CD4-positive, alpha-beta T cell (primary cell): ENCODE measurements at regions not wholly inside any gene's neighbourhood (a gene's known extent, or its start where the extent isn't known, plus 50 kb on each side); places are given as distances from the start of the nearest gene placed in this dataset.

ENCODE experiments used
- ATAC-seq: fragments of 200-7000 bp; cut with Tn5 transposase; one replicate; pipeline ENCODE4 v1.10.0; 2022; ENCODE audit warnings: mild to moderate bottlenecking; ENCODE audit not compliant: poor library complexity
- CTCF ChIA-PET: fragments of 350-600 bp; sonication (Branson Sonifier 250); formaldehyde crosslinking; loops from one replicate; lab custom pipeline; 2021; ENCODE audit warnings: antibody characterized with exemption, inconsistent platforms; lab: Charles Lee
- POLR2A ChIA-PET: fragments of 350-600 bp; sonication (Branson Sonifier 250); formaldehyde crosslinking; loops from one replicate; lab custom pipeline; 2021; ENCODE audit warnings: antibody characterized with exemption, inconsistent platforms; lab: Charles Lee
- DNase-seq, 14 experiments: peaks; one replicate each; pipeline ENCODE4 v3.0.0-alpha.2; 2013 to 2020; ENCODE audit warnings: mixed read lengths in 2 of 14
- H3K27ac ChIP-seq, 2 donors: one replicate each; pipeline versions ENCODE4 v1.5.1 to v1.7.0; 2013; ENCODE audit warnings: low read length in 2 of 2, low read depth in 1 of 2, mild to moderate bottlenecking in 1 of 2
- H3K27me3 ChIP-seq, 2 experiments: 1 replicate in 1 of 2; 2 replicates in 1 of 2; pipeline versions ENCODE4 v1.6.1 to v1.7.0; 2013; ENCODE audit warnings: low read length in 2 of 2, control low read depth in 1 of 2, mild to moderate bottlenecking in 1 of 2, moderate library complexity in 1 of 2; ENCODE audit not compliant: insufficient read depth in 2 of 2, control insufficient read depth in 1 of 2
- H3K36me3 ChIP-seq: one replicate; pipeline ENCODE4 v1.6.1; 2013; ENCODE audit warnings: low read length, control low read depth; ENCODE audit not compliant: insufficient read depth
- H3K4me1 ChIP-seq: one replicate; pipeline ENCODE4 v1.6.1; 2013; ENCODE audit warnings: low read length, control low read depth; ENCODE audit not compliant: insufficient read depth
- H3K4me3 ChIP-seq: one replicate; pipeline ENCODE4 v1.5.1; 2013; ENCODE audit warnings: mild to moderate bottlenecking, low read length, moderate library complexity
- H3K9me3 ChIP-seq, 2 experiments: 1 replicate in 1 of 2; 2 replicates in 1 of 2; pipeline versions ENCODE4 v1.6.1 to v1.7.0; 2013; ENCODE audit warnings: low read length in 2 of 2, mild to moderate bottlenecking in 2 of 2, control low read depth in 1 of 2, moderate library complexity in 1 of 2; ENCODE audit not compliant: control insufficient read depth in 1 of 2, insufficient read depth in 1 of 2
- H3K27ac Mint-ChIP-seq: one replicate; pipeline ENCODE4 v1.8.0; 2020; ENCODE audit warnings: mixed read lengths
- H3K27me3 Mint-ChIP-seq: one replicate; pipeline ENCODE4 v1.8.0; 2021; ENCODE audit warnings: mixed read lengths
- H3K36me3 Mint-ChIP-seq: one replicate; pipeline ENCODE4 v1.8.0; 2021; ENCODE audit warnings: low read depth, mixed read lengths
- H3K4me1 Mint-ChIP-seq: one replicate; pipeline ENCODE4 v1.8.0; 2021; ENCODE audit warnings: low read depth, mixed read lengths
- H3K4me3 Mint-ChIP-seq: one replicate; pipeline ENCODE4 v1.8.0; 2020; ENCODE audit warnings: mild to moderate bottlenecking, mixed read lengths
- H3K9me3 Mint-ChIP-seq: one replicate; pipeline ENCODE4 v1.8.0; 2020; ENCODE audit warnings: mixed read lengths
- intact Hi-C, 2 experiments: fragments of 100-400 bp; cut with DNase I in 1 of 2; cut with micrococcal nuclease in 1 of 2; formaldehyde crosslinking; loops; one replicate each; pipeline versions ENCODE4 v1.15.1 to v1.9.0; 2023 to 2025; cut with DNase I, micrococcal nuclease
- TF ChIP-seq, protein P1 (sequence below): fragments of 200-600 bp; IDR thresholded peaks from one replicate; pipeline ENCODE4 v1.8.0; 2022; ENCODE audit warnings: antibody characterized with exemption, mild to moderate bottlenecking

GRCh38 chrX:65925592-65925991 is 114.3 kb downstream of the VSIG4 start:
- H3K9me3 Mint-ChIP-seq = no peaks in the 10 kb centered on the region
- intact Hi-C loops = no loop called here
- peaks cover 68% of the 10 kb centered on the region for H3K4me1 Mint-ChIP-seq

DNA sequence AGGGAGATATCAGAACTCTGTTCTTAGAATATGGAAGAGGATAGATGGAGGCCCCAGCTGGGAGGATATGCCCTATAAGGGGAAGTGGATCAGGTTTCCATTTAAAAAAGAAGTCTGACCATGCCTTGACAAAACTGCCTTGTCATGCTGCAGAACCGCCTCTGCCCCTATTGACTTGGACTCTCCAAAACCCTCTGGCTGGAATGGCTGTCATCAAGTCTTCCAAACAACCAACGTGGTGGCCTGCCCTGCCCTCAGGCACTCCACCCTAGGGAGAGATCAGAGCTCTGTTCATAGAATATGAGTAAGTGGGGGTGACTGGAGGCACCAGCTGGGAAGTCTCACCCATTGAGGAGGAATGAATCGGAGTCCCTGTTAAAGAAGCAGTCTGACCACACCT is 114.9 kb downstream of the VSIG4 start:
- Histone ChIP-seq H3K4me3 (no peak overlapping the region), H3K36me3 (no peaks in the 10 kb centered on the region), H3K4me1 (peaks cover 39% of the 10 kb centered on the region), H3K27me3 (no peaks in the 10 kb centered on the region), H3K9me3 (peaks cover 0 to 5% of the 10 kb centered on the region in 2 experiments), H3K27ac (no peak overlapping the region)
- ChIA-PET CTCF (interaction anchor here (2.1 kb wide), 1 partner anchor 9 kb away, joined by 5 read pairs; no protein-coding TSS in a partner anchor), POLR2A (no interaction called here)
- Mint-ChIP-seq H3K36me3 (no peaks in the 10 kb centered on the region), H3K9me3 (no peaks in the 10 kb centered on the region), H3K27me3 (no peaks in the 10 kb centered on the region), H3K4me3 (no peak overlapping the region), H3K4me1 (peaks cover 72% of the 10 kb centered on the region), H3K27ac (no peak overlapping the region)
- ATAC-seq (no peak), DNase-seq (no peak)
- TF ChIP-seq, protein P1, sequence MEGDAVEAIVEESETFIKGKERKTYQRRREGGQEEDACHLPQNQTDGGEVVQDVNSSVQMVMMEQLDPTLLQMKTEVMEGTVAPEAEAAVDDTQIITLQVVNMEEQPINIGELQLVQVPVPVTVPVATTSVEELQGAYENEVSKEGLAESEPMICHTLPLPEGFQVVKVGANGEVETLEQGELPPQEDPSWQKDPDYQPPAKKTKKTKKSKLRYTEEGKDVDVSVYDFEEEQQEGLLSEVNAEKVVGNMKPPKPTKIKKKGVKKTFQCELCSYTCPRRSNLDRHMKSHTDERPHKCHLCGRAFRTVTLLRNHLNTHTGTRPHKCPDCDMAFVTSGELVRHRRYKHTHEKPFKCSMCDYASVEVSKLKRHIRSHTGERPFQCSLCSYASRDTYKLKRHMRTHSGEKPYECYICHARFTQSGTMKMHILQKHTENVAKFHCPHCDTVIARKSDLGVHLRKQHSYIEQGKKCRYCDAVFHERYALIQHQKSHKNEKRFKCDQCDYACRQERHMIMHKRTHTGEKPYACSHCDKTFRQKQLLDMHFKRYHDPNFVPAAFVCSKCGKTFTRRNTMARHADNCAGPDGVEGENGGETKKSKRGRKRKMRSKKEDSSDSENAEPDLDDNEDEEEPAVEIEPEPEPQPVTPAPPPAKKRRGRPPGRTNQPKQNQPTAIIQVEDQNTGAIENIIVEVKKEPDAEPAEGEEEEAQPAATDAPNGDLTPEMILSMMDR = no peak
- intact Hi-C loops = no loop called here

More at GRCh38 chrX:65925592-65925991, 114.3 kb downstream of the VSIG4 start:
- Histone ChIP-seq H3K27me3 (no peaks in the 10 kb centered on the region), H3K9me3 (peaks cover 0 to 5% of the 10 kb centered on the region in 2 experiments), H3K4me1 (peaks cover 38% of the 10 kb centered on the region), H3K4me3 (no peak overlapping the region), H3K36me3 (no peaks in the 10 kb centered on the region), H3K27ac (no peak overlapping the region)
- no peaks in the 10 kb centered on the region for H3K27me3 Mint-ChIP-seq
- ChIA-PET POLR2A (interaction anchor here (0.8 to 1.1 kb wide), 2 partner anchors 212 to 391 kb away, joined by 3 to 4 read pairs; partner anchors contain the start of gene LAS1L), CTCF (no interaction called here)
- H3K4me3 Mint-ChIP-seq = no peak overlapping the region
- no peaks in the 10 kb centered on the region for H3K36me3 Mint-ChIP-seq
- DNase-seq = no peak
- H3K27ac Mint-ChIP-seq = peak overlapping the region; percentile 84
- TF ChIP-seq, protein P1 = no peak
- no peak for ATAC-seq

- no peak overlapping the region for H3K27ac ChIP-seq
- peaks cover 58% of the 10 kb centered on the region for H3K4me1 Mint-ChIP-seq
- no peak for DNase-seq
- ATAC-seq = no peak
- H3K27me3 ChIP-seq = no peaks in the 10 kb centered on the region
- no peak overlapping the region for H3K4me3 ChIP-seq
- intact Hi-C loops = no loop called here
- ChIA-PET POLR2A (no interaction called here), CTCF (no interaction called here)
- TF ChIP-seq, protein P1 = no peak
- no peaks in the 10 kb centered on the region for H3K36me3 Mint-ChIP-seq
- H3K9me3 Mint-ChIP-seq = no peaks in the 10 kb centered on the region
- no peaks in the 10 kb centered on the region for H3K36me3 ChIP-seq
- H3K9me3 ChIP-seq = peaks cover 0 to 5% of the 10 kb centered on the region in 2 experiments
- peaks cover 31% of the 10 kb centered on the region for H3K4me1 ChIP-seq
- no peak overlapping the region for H3K4me3 Mint-ChIP-seq
- H3K27me3 Mint-ChIP-seq = no peaks in the 10 kb centered on the region
- no peak overlapping the region for H3K27ac Mint-ChIP-seq
Measured at GRCh38 chrX:65921363-65921762, 118.5 kb downstream of the VSIG4 start.
